Raji (cell line): ENCODE measurements at regions not wholly inside any gene's neighbourhood (a gene's known extent, or its start where the extent isn't known, plus 50 kb on each side); places are given as distances from the start of the nearest gene placed in this dataset.

ENCODE experiments used
- POLR2A ChIP-seq: IDR thresholded peaks from 2 replicates; pipeline ENCODE4 v1.6.1; 2011; ENCODE audit warnings: low read depth, low read length, control low read depth; ENCODE audit not compliant: insufficient read depth

GRCh38 chr3:72163809-72164634 is 379.1 kb upstream of the PROK2 start:
- no peak; the same call in 1 of the 2 replicates for TF ChIP-seq POLR2A

GRCh38 chr3:72162649-72163184 is 377.8 kb upstream of the PROK2 start:
- TF ChIP-seq POLR2A = no peak

GRCh38 chr3:72161881-72162595 is 377.1 kb upstream of the PROK2 start:
- TF ChIP-seq POLR2A = no peak

GRCh38 chr3:72160351-72160750 is 375.4 kb upstream of the PROK2 start:
- TF ChIP-seq POLR2A = no peak

GRCh38 chr3:72159487-72159886 is 374.5 kb upstream of the PROK2 start:
- no peak for TF ChIP-seq POLR2A

GRCh38 chr3:72158639-72159326 is 373.8 kb upstream of the PROK2 start:
- no peak for TF ChIP-seq POLR2A

- no peak for TF ChIP-seq POLR2A
Measured at GRCh38 chr3:72157748-72158638, 373.0 kb upstream of the PROK2 start.

GRCh38 chr3:72155391-72156064 is 370.6 kb upstream of the PROK2 start:
- TF ChIP-seq POLR2A = no peak

GRCh38 chr3:72154391-72155335 is 369.7 kb upstream of the PROK2 start:
- no peak for TF ChIP-seq POLR2A

GRCh38 chr3:72153477-72154314 is 368.7 kb upstream of the PROK2 start:
- no peak for TF ChIP-seq POLR2A

GRCh38 chr3:72152551-72153476 is 367.9 kb upstream of the PROK2 start:
- no peak for TF ChIP-seq POLR2A
